A549 (cell line): ENCODE measurements at regions not wholly inside any gene's neighbourhood (a gene's known extent, or its start where the extent isn't known, plus 50 kb on each side); places are given as distances from the start of the nearest gene placed in this dataset.

Experiments
- CHD2 ChIP-seq: fragments of 150-350 bp; IDR thresholded peaks from 2 replicates; pipeline ENCODE4 v1.6.1; 2014; ENCODE audit warnings: low read length; ENCODE audit not compliant: partially characterized antibody
- ELK1 ChIP-seq: fragments of 150-350 bp; IDR thresholded peaks from 2 replicates; pipeline ENCODE4 v1.6.1; 2014; ENCODE audit warnings: low read depth, mild to moderate bottlenecking, low read length
- EP300 ChIP-seq, 2 experiments: fragments of >200 bp; sonication (Bioruptor Twin); formaldehyde crosslinking; IDR thresholded peaks; 2 replicates in 1 of 2; 3 replicates in 1 of 2; pipeline ENCODE4 v1.6.1; 2016 to 2017
- HDAC2 ChIP-seq: fragments of 200-600 bp; sonication (generic); IDR thresholded peaks from 2 replicates; pipeline ENCODE4 v1.6.1; 2016
- HES2 ChIP-seq: fragments of >200 bp; sonication (Bioruptor Twin); formaldehyde crosslinking; IDR thresholded peaks from 2 replicates; pipeline ENCODE4 v1.6.1; 2016
- POLR2A ChIP-seq: IDR thresholded peaks from 2 replicates; pipeline ENCODE4 v1.6.1; 2012; ENCODE audit warnings: mild to moderate bottlenecking, low read length
- RAD21 ChIP-seq, 2 experiments: fragments of >200 bp in 1 of 2; sonication (Bioruptor Twin) in 1 of 2; formaldehyde crosslinking in 1 of 2; IDR thresholded peaks in 1 of 2; conservative IDR thresholded peaks in 1 of 2; 2 replicates in 1 of 2; 3 replicates in 1 of 2; pipeline ENCODE4 v1.6.1; 2012 to 2018; ENCODE audit warnings: inconsistent platforms in 1 of 2
- SREBF2 ChIP-seq: fragments of 450-650 bp; IDR thresholded peaks from 2 replicates; pipeline ENCODE4 v1.6.1; 2014; ENCODE audit warnings: mild to moderate bottlenecking, moderate library complexity
- TP53 ChIP-seq: fragments of 250-450 bp; sonication (Bioruptor Pico); IDR thresholded peaks from 2 replicates; pipeline ENCODE4 v1.5.0; 2021; ENCODE audit warnings: mild to moderate bottlenecking, moderate library complexity
- TF ChIP-seq, protein P1 (sequence below): fragments of >200 bp; sonication (Bioruptor Twin); formaldehyde crosslinking; IDR thresholded peaks from 3 replicates; pipeline ENCODE4 v1.5.1; 2016
- TF ChIP-seq, protein P2 (sequence below): fragments of 200-600 bp; sonication (generic); IDR thresholded peaks from 2 replicates; pipeline ENCODE4 v1.6.1; 2016; ENCODE audit warnings: antibody characterized with exemption, mild to moderate bottlenecking, moderate library complexity

GRCh38 chr11:95586661-95587060 lies 202.9 kb downstream of the FAM76B start:
- TF ChIP-seq TP53 (CRISPR knock-in tag) (no peak), EP300 (IDR thresholded peaks at IDR 0.05) (no peak), CHD2 (no peak), HES2 (no peak), RAD21 (conservative IDR thresholded peaks at IDR 0.05 in 1 of 2, IDR thresholded peaks at IDR 0.05 in 1 of 2) (no peak), HDAC2 (no peak), ELK1 (no peak), SREBF2 (no peak), POLR2A (no peak)
- TF ChIP-seq, protein P1, sequence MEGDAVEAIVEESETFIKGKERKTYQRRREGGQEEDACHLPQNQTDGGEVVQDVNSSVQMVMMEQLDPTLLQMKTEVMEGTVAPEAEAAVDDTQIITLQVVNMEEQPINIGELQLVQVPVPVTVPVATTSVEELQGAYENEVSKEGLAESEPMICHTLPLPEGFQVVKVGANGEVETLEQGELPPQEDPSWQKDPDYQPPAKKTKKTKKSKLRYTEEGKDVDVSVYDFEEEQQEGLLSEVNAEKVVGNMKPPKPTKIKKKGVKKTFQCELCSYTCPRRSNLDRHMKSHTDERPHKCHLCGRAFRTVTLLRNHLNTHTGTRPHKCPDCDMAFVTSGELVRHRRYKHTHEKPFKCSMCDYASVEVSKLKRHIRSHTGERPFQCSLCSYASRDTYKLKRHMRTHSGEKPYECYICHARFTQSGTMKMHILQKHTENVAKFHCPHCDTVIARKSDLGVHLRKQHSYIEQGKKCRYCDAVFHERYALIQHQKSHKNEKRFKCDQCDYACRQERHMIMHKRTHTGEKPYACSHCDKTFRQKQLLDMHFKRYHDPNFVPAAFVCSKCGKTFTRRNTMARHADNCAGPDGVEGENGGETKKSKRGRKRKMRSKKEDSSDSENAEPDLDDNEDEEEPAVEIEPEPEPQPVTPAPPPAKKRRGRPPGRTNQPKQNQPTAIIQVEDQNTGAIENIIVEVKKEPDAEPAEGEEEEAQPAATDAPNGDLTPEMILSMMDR: no peak
- TF ChIP-seq, protein P2, sequence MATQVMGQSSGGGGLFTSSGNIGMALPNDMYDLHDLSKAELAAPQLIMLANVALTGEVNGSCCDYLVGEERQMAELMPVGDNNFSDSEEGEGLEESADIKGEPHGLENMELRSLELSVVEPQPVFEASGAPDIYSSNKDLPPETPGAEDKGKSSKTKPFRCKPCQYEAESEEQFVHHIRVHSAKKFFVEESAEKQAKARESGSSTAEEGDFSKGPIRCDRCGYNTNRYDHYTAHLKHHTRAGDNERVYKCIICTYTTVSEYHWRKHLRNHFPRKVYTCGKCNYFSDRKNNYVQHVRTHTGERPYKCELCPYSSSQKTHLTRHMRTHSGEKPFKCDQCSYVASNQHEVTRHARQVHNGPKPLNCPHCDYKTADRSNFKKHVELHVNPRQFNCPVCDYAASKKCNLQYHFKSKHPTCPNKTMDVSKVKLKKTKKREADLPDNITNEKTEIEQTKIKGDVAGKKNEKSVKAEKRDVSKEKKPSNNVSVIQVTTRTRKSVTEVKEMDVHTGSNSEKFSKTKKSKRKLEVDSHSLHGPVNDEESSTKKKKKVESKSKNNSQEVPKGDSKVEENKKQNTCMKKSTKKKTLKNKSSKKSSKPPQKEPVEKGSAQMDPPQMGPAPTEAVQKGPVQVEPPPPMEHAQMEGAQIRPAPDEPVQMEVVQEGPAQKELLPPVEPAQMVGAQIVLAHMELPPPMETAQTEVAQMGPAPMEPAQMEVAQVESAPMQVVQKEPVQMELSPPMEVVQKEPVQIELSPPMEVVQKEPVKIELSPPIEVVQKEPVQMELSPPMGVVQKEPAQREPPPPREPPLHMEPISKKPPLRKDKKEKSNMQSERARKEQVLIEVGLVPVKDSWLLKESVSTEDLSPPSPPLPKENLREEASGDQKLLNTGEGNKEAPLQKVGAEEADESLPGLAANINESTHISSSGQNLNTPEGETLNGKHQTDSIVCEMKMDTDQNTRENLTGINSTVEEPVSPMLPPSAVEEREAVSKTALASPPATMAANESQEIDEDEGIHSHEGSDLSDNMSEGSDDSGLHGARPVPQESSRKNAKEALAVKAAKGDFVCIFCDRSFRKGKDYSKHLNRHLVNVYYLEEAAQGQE: no peak
